Stomach (tissue), 4 donors: ENCODE measurements at regions not wholly inside any gene's neighbourhood (a gene's known extent, or its start where the extent isn't known, plus 50 kb on each side); places are given as distances from the start of the nearest gene placed in this dataset.

ENCODE experiments used
- CTCF ChIP-seq, 7 experiments: fragments of 450-650 bp in 4 of 7; fragments of 200-600 bp in 3 of 7; sonication (generic) in 3 of 7; IDR thresholded peaks; one replicate each; pipeline ENCODE4 v1.5.1; 2016 to 2019; ENCODE audit warnings: antibody characterized with exemption in 7 of 7, control low read depth in 2 of 7, mild to moderate bottlenecking in 1 of 7
- EP300 ChIP-seq: sonication (generic); formaldehyde crosslinking; IDR thresholded peaks from one replicate; pipeline ENCODE4 v1.6.1; 2017; ENCODE audit warnings: antibody characterized with exemption
- POLR2A ChIP-seq, 4 donors: fragments of 450-650 bp; IDR thresholded peaks; one replicate each; pipeline ENCODE4 v1.6.1; 2016; ENCODE audit warnings: antibody characterized with exemption in 4 of 4, control low read depth in 2 of 4, mild to moderate bottlenecking in 1 of 4, moderate library complexity in 1 of 4
- POLR2AphosphoS5 ChIP-seq, 3 donors: sonication (generic); formaldehyde crosslinking; IDR thresholded peaks; one replicate each; pipeline ENCODE4 v1.6.1; 2016; ENCODE audit warnings: antibody characterized with exemption in 3 of 3

- TF ChIP-seq CTCF (IDR thresholded peaks at IDR 0.05) (no peak), POLR2A (IDR thresholded peaks at IDR 0.05) (no peak), EP300 (no peak), POLR2AphosphoS5 (IDR thresholded peaks at IDR 0.05) (no peak)
Observed at GRCh38 chr22:25388866-25389540, 169.6 kb downstream of the CRYBB2 start.
